ENCODE measurements at regions not wholly inside any gene's neighbourhood (a gene's known extent, or its start where the extent isn't known, plus 50 kb on each side); places are given as distances from the start of the nearest gene placed in this dataset.

- TF ChIP-seq CTCF (conservative IDR thresholded peaks at IDR 0.05) (no peak), ZFX (IDR thresholded peaks at IDR 0.05) (no peak)
Measured at GRCh38 chr1:13918862-13919261, 218.9 kb downstream of the PRDM2 start.

Measured in C4-2B (cell line).